CD4-positive, alpha-beta T cell (primary cell): ENCODE measurements at regions not wholly inside any gene's neighbourhood (a gene's known extent, or its start where the extent isn't known, plus 50 kb on each side); places are given as distances from the start of the nearest gene placed in this dataset.

Source experiments
- ATAC-seq: fragments of 200-7000 bp; cut with Tn5 transposase; one replicate; pipeline ENCODE4 v1.10.0; 2022; ENCODE audit warnings: mild to moderate bottlenecking; ENCODE audit not compliant: poor library complexity
- CTCF ChIA-PET: fragments of 350-600 bp; sonication (Branson Sonifier 250); formaldehyde crosslinking; loops from one replicate; lab custom pipeline; 2021; ENCODE audit warnings: antibody characterized with exemption, inconsistent platforms; lab: Charles Lee
- POLR2A ChIA-PET: fragments of 350-600 bp; sonication (Branson Sonifier 250); formaldehyde crosslinking; loops from one replicate; lab custom pipeline; 2021; ENCODE audit warnings: antibody characterized with exemption, inconsistent platforms; lab: Charles Lee
- DNase-seq, 14 experiments: peaks; one replicate each; pipeline ENCODE4 v3.0.0-alpha.2; 2013 to 2020; ENCODE audit warnings: mixed read lengths in 2 of 14
- H3K27ac ChIP-seq, 2 donors: one replicate each; pipeline versions ENCODE4 v1.5.1 to v1.7.0; 2013; ENCODE audit warnings: low read length in 2 of 2, low read depth in 1 of 2, mild to moderate bottlenecking in 1 of 2
- H3K27me3 ChIP-seq, 2 experiments: 1 replicate in 1 of 2; 2 replicates in 1 of 2; pipeline versions ENCODE4 v1.6.1 to v1.7.0; 2013; ENCODE audit warnings: low read length in 2 of 2, control low read depth in 1 of 2, mild to moderate bottlenecking in 1 of 2, moderate library complexity in 1 of 2; ENCODE audit not compliant: insufficient read depth in 2 of 2, control insufficient read depth in 1 of 2
- H3K36me3 ChIP-seq: one replicate; pipeline ENCODE4 v1.6.1; 2013; ENCODE audit warnings: low read length, control low read depth; ENCODE audit not compliant: insufficient read depth
- H3K4me1 ChIP-seq: one replicate; pipeline ENCODE4 v1.6.1; 2013; ENCODE audit warnings: low read length, control low read depth; ENCODE audit not compliant: insufficient read depth
- H3K4me3 ChIP-seq: one replicate; pipeline ENCODE4 v1.5.1; 2013; ENCODE audit warnings: mild to moderate bottlenecking, low read length, moderate library complexity
- H3K9me3 ChIP-seq, 2 experiments: 1 replicate in 1 of 2; 2 replicates in 1 of 2; pipeline versions ENCODE4 v1.6.1 to v1.7.0; 2013; ENCODE audit warnings: low read length in 2 of 2, mild to moderate bottlenecking in 2 of 2, control low read depth in 1 of 2, moderate library complexity in 1 of 2; ENCODE audit not compliant: control insufficient read depth in 1 of 2, insufficient read depth in 1 of 2
- H3K27ac Mint-ChIP-seq: one replicate; pipeline ENCODE4 v1.8.0; 2020; ENCODE audit warnings: mixed read lengths
- H3K27me3 Mint-ChIP-seq: one replicate; pipeline ENCODE4 v1.8.0; 2021; ENCODE audit warnings: mixed read lengths
- H3K36me3 Mint-ChIP-seq: one replicate; pipeline ENCODE4 v1.8.0; 2021; ENCODE audit warnings: low read depth, mixed read lengths
- H3K4me1 Mint-ChIP-seq: one replicate; pipeline ENCODE4 v1.8.0; 2021; ENCODE audit warnings: low read depth, mixed read lengths
- H3K4me3 Mint-ChIP-seq: one replicate; pipeline ENCODE4 v1.8.0; 2020; ENCODE audit warnings: mild to moderate bottlenecking, mixed read lengths
- H3K9me3 Mint-ChIP-seq: one replicate; pipeline ENCODE4 v1.8.0; 2020; ENCODE audit warnings: mixed read lengths
- intact Hi-C, 2 experiments: fragments of 100-400 bp; cut with DNase I in 1 of 2; cut with micrococcal nuclease in 1 of 2; formaldehyde crosslinking; loops; one replicate each; pipeline versions ENCODE4 v1.15.1 to v1.9.0; 2023 to 2025; cut with DNase I, micrococcal nuclease
- TF ChIP-seq, protein P1 (sequence below): fragments of 200-600 bp; IDR thresholded peaks from one replicate; pipeline ENCODE4 v1.8.0; 2022; ENCODE audit warnings: antibody characterized with exemption, mild to moderate bottlenecking

DNA sequence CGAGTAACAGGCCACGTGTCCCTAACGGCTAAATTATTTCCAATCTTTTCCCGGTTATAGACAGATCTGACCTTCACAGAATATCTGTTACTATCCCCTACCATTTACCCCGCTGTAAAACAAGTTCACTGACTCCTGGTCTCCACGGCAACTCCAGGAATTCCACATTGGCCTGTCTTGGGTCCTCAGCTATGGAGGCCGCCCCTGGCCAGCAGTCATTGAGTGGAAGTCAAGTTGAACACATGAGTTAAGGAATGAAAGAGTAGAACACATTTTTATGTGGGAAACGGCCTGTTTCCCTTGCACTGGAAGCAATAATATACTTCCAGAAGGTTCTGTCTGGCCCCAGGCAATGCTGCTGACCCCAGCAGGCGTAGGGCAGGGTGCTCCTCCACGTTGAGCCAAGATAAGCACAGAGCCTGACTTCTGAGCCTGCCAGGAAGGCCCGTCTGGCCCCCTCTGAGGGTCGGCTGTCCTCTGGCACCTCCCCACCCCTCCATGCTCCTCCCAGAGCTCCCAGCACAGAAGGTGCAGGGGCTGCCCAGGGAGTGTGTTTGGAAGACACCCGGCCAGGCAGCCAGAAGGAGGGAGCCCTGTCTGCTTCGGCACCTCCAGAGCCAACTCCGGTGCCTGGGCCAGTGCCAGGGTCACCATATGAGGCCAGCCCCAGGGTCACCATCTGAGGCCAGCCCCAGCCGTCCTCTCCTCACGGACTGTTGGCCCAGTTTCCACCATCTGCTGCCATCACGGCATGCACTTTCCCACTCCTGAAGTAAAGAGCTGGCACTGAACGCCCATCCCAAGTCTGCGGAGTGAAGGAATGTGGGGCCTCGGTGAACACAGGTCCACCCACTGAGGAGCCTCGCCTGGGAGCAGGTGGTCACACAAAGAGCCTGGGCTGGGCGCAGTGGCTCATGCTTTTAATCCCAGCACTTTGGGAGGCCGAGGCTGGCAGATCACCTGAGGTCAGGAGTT, 813.2 kb downstream of the BRD1 start:
- intact Hi-C loops: no loop called here
- Mint-ChIP-seq H3K4me1 (no peaks in the 10 kb centered on the region), H3K36me3 (no peaks in the 10 kb centered on the region)

GRCh38 chr22:49013707-49014106, 814.0 kb downstream of the BRD1 start:
- peak in 1 of 14 experiments; percentile 11 for DNase-seq
- Mint-ChIP-seq H3K27ac (no peak overlapping the region), H3K4me1 (no peaks in the 10 kb centered on the region), H3K9me3 (no peaks in the 10 kb centered on the region), H3K4me3 (no peak overlapping the region), H3K36me3 (no peaks in the 10 kb centered on the region), H3K27me3 (peaks cover 12% of the 10 kb centered on the region)
- Histone ChIP-seq H3K36me3 (no peaks in the 10 kb centered on the region), H3K9me3 (peaks cover 0 to 4% of the 10 kb centered on the region in 2 experiments), H3K4me3 (no peak overlapping the region), H3K27me3 (peaks cover 0 to 2% of the 10 kb centered on the region in 2 experiments), H3K27ac (no peak overlapping the region), H3K4me1 (no peaks in the 10 kb centered on the region)
- ChIA-PET POLR2A (interaction anchor here (0.6 kb wide), 1 partner anchor 529 kb away, joined by 3 read pairs; no protein-coding TSS in a partner anchor), CTCF (no interaction called here)
- intact Hi-C loops: no loop called here
- TF ChIP-seq, protein P1, sequence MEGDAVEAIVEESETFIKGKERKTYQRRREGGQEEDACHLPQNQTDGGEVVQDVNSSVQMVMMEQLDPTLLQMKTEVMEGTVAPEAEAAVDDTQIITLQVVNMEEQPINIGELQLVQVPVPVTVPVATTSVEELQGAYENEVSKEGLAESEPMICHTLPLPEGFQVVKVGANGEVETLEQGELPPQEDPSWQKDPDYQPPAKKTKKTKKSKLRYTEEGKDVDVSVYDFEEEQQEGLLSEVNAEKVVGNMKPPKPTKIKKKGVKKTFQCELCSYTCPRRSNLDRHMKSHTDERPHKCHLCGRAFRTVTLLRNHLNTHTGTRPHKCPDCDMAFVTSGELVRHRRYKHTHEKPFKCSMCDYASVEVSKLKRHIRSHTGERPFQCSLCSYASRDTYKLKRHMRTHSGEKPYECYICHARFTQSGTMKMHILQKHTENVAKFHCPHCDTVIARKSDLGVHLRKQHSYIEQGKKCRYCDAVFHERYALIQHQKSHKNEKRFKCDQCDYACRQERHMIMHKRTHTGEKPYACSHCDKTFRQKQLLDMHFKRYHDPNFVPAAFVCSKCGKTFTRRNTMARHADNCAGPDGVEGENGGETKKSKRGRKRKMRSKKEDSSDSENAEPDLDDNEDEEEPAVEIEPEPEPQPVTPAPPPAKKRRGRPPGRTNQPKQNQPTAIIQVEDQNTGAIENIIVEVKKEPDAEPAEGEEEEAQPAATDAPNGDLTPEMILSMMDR: no peak
- ATAC-seq: no peak

More for the DNA sequence above, 813.2 kb downstream of the BRD1 start:
- Histone ChIP-seq H3K27ac (no peak overlapping the region), H3K4me1 (no peaks in the 10 kb centered on the region), H3K27me3 (peaks cover 0 to 2% of the 10 kb centered on the region in 2 experiments), H3K36me3 (no peaks in the 10 kb centered on the region), H3K4me3 (no peak overlapping the region), H3K9me3 (peaks cover 0 to 4% of the 10 kb centered on the region in 2 experiments)
- ChIA-PET CTCF (no interaction called here), POLR2A (interaction anchor here (0.6 kb wide), 1 partner anchor 528 kb away, joined by 3 read pairs; no protein-coding TSS in a partner anchor)
- H3K9me3 Mint-ChIP-seq: no peaks in the 10 kb centered on the region
- H3K4me3 Mint-ChIP-seq: no peak overlapping the region
- ATAC-seq: no peak
- H3K27ac Mint-ChIP-seq: no peak overlapping the region
- no peak for DNase-seq
- peaks cover 12% of the 10 kb centered on the region for H3K27me3 Mint-ChIP-seq
- TF ChIP-seq, protein P1: no peak

DNA sequence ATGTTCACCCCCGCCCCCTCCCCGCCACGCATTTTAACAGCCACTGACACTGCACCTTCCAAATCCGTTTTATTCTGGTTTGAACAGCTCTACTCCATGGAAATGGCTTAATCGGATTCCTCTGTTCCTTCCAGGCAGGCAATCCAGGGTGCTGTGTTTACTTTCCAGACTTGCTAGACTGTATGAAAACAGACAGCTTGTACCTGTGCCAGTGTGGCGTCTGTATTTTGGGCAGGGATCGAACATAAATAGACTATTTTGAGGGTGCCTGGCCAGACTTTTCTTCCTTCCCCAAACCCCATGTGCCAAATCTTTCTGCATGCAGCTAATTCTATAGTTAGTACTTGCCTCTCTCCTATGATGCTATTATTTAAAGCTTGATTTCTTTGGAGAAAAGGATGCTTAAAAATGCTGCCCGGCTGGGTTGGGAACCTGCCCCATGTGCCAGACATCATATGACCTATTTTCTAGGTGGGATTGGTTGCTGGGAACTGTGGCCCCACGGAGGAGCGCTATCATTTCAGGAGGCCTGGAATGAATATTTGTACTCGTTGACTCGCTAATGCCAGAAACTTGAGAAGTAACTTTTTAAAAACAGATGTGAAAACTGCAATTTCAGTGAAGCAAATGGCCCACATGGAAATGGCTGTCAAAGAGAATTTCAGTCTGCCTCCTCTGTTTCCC, 814.8 kb downstream of the BRD1 start:
- intact Hi-C loops: no loop called here
- Histone ChIP-seq H3K9me3 (peaks cover 0 to 4% of the 10 kb centered on the region in 2 experiments), H3K4me3 (no peak overlapping the region), H3K4me1 (no peaks in the 10 kb centered on the region), H3K27ac (no peak overlapping the region), H3K27me3 (no peaks in the 10 kb centered on the region), H3K36me3 (no peaks in the 10 kb centered on the region)
- Mint-ChIP-seq H3K4me3 (no peak overlapping the region), H3K36me3 (no peaks in the 10 kb centered on the region), H3K27me3 (peaks cover 12% of the 10 kb centered on the region), H3K4me1 (no peaks in the 10 kb centered on the region), H3K9me3 (no peaks in the 10 kb centered on the region), H3K27ac (no peak overlapping the region)
- DNase-seq (no peak), ATAC-seq (no peak)
- TF ChIP-seq, protein P1: no peak
- ChIA-PET CTCF (no interaction called here), POLR2A (no interaction called here)
